ENCODE measurements at regions not wholly inside any gene's neighbourhood (a gene's known extent, or its start where the extent isn't known, plus 50 kb on each side); places are given as distances from the start of the nearest gene placed in this dataset.

- POLR2A ChIA-PET: interaction anchor here (1.1 kb wide), 1 partner anchor 13 kb away, joined by 3 read pairs; no protein-coding TSS in a partner anchor
Observed at GRCh38 chr12:67085699-67086098, 183.5 kb upstream of the CAND1 start.

More at GRCh38 chr12:67085699-67086098, 183.5 kb upstream of the CAND1 start:
- Histone ChIP-seq H3K27ac (ENCODE audit: extremely low read depth, low read depth, low read length) (no peak overlapping the region), H3K9ac (ENCODE audit: insufficient read depth in 1 of 2, low read depth in 2 of 2, low read length in 2 of 2) (no peak overlapping the region), H3K4me1 (replicated peaks in 1 of 2; ENCODE audit: control insufficient read depth in 2 of 2, insufficient read depth in 2 of 2, low read length in 2 of 2) (no peaks in the 10 kb centered on the region), H3K9me1 (ENCODE audit: control insufficient read depth, insufficient read depth, low read length) (no peaks in the 10 kb centered on the region), H3K79me2 (ENCODE audit: control insufficient read depth, insufficient read depth, low read length) (no peaks in the 10 kb centered on the region), H4K20me1 (replicated peaks; ENCODE audit: control insufficient read depth, insufficient read depth, low read length) (no peaks in the 10 kb centered on the region), H3K36me3 (ENCODE audit: control insufficient read depth, insufficient read depth, low read length) (no peaks in the 10 kb centered on the region), H3K27me3 (ENCODE audit: control insufficient read depth in 2 of 2, insufficient read depth in 2 of 2, low read length in 2 of 2) (no peaks in the 10 kb centered on the region), H3K4me3 (no peak overlapping the region), H3K4me2 (ENCODE audit: insufficient read depth, low read length) (no peak overlapping the region), H2AFZ (ENCODE audit: low read depth, low read length) (no peak overlapping the region), H3K9me3 (replicated peaks; ENCODE audit: control insufficient read depth, insufficient read depth, low read depth, low read length) (no peaks in the 10 kb centered on the region)
- no TSS peak for BruUV-seq (replicated peaks)
- 6% methylated on average over 2 of the region's 2 CpGs for WGBS (ENCODE audit: insufficient coverage, low coverage, missing lambda C conversion rate)
- in situ Hi-C loops (cut with MboI): no loop called here
- FAIRE-seq (no peak), DNase-seq (ENCODE audit: extremely low read depth in 1 of 4, low spot score in 3 of 4) (no peak), ATAC-seq (no peak)
- TF ChIP-seq HNRNPL (IDR thresholded peaks at IDR 0.05; ENCODE audit: low read depth, low read length) (no peak), NFIC (IDR thresholded peaks at IDR 0.05) (no peak), RBM17 (IDR thresholded peaks at IDR 0.05; ENCODE audit: borderline replicate concordance, low read depth, low read length) (no peak), SMC3 (conservative IDR thresholded peaks at IDR 0.05; ENCODE audit: insufficient read depth, low read depth, low read length) (no peak), TRIM25 (IDR thresholded peaks at IDR 0.05; ENCODE audit: borderline replicate concordance) (no peak), LCOR (CRISPR knock-in tag; IDR thresholded peaks at IDR 0.05) (no peak), ESRRB (CRISPR knock-in tag; IDR thresholded peaks at IDR 0.05; ENCODE audit: borderline replicate concordance) (no peak), DMBX1 (CRISPR knock-in tag; IDR thresholded peaks at IDR 0.05; ENCODE audit: borderline replicate concordance) (no peak), GABPA (tag; conservative IDR thresholded peaks at IDR 0.05; ENCODE audit: low read depth) (no peak), PRDM10 (IDR thresholded peaks at IDR 0.05; ENCODE audit: partially characterized antibody) (no peak), TCF15 (CRISPR knock-in tag; IDR thresholded peaks at IDR 0.05) (no peak), MEF2D (tag; conservative IDR thresholded peaks at IDR 0.05; ENCODE audit: low read depth) (no peak), ATF7 (IDR thresholded peaks at IDR 0.05) (no peak), ZNF584 (CRISPR knock-in tag; IDR thresholded peaks at IDR 0.05; ENCODE audit: low read depth) (no peak)
- TF ChIP-seq, protein P1, sequence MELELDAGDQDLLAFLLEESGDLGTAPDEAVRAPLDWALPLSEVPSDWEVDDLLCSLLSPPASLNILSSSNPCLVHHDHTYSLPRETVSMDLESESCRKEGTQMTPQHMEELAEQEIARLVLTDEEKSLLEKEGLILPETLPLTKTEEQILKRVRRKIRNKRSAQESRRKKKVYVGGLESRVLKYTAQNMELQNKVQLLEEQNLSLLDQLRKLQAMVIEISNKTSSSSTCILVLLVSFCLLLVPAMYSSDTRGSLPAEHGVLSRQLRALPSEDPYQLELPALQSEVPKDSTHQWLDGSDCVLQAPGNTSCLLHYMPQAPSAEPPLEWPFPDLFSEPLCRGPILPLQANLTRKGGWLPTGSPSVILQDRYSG (tag; conservative IDR thresholded peaks at IDR 0.05; ENCODE audit: low read depth): no peak
- CTCF ChIA-PET (ENCODE audit: low intra/inter-chr PET ratio): no interaction called here
- intact Hi-C loops (cut with micrococcal nuclease): no loop called here

All from K562 (cell line).